GM12878 (cell line): ENCODE measurements at regions not wholly inside any gene's neighbourhood (a gene's known extent, or its start where the extent isn't known, plus 50 kb on each side); places are given as distances from the start of the nearest gene placed in this dataset.

Source experiments
- CTCF ChIP-seq, 3 experiments: IDR thresholded peaks in 2 of 3; conservative IDR thresholded peaks in 1 of 3; 2 replicates each; pipeline ENCODE4 v1.5.1; 2011; ENCODE audit warnings: low read depth in 3 of 3, low read length in 3 of 3, mild to moderate bottlenecking in 3 of 3, control low read depth in 2 of 3, moderate library complexity in 2 of 3, inconsistent platforms in 1 of 3, mixed read lengths in 1 of 3; ENCODE audit not compliant: control insufficient read depth in 2 of 3, insufficient read depth in 1 of 3; ENCODE audit errors: extremely low read depth in 1 of 3
- EGR1 ChIP-seq, 2 experiments: IDR thresholded peaks; 1 replicate in 1 of 2; 2 replicates in 1 of 2; pipeline ENCODE4 v1.6.1; 2011 to 2012; ENCODE audit warnings: low read depth in 2 of 2, low read length in 2 of 2, borderline replicate concordance in 1 of 2, mild to moderate bottlenecking in 1 of 2, moderate library complexity in 1 of 2
- EP300 ChIP-seq, 2 experiments: fragments of 150-350 bp in 1 of 2; IDR thresholded peaks; 2 replicates each; pipeline ENCODE4 v1.6.1; 2011 to 2012; ENCODE audit warnings: low read depth in 2 of 2, low read length in 2 of 2, borderline replicate concordance in 1 of 2, improper control_type of control experiment in 1 of 2, inconsistent platforms in 1 of 2; ENCODE audit not compliant: control insufficient read depth in 1 of 2
- EZH2 ChIP-seq: IDR thresholded peaks from 2 replicates; pipeline ENCODE4 v1.6.1; 2012; ENCODE audit warnings: low read depth, mild to moderate bottlenecking, control low read depth, inconsistent platforms, low read length, borderline replicate concordance; ENCODE audit not compliant: control insufficient read depth
- HDGF ChIP-seq: fragments of 450-650 bp; IDR thresholded peaks from 2 replicates; pipeline ENCODE4 v1.6.1; 2016; ENCODE audit warnings: antibody characterized with exemption
- LARP7 ChIP-seq: fragments of 450-650 bp; IDR thresholded peaks from 2 replicates; pipeline ENCODE4 v1.6.1; 2017; ENCODE audit warnings: mild to moderate bottlenecking
- MAX ChIP-seq: IDR thresholded peaks from 2 replicates; pipeline ENCODE4 v1.6.1; 2012; ENCODE audit warnings: low read depth, low read length, improper control_type of control experiment
- RAD21 ChIP-seq: IDR thresholded peaks from 2 replicates; pipeline ENCODE4 v1.6.1; 2011; ENCODE audit warnings: mild to moderate bottlenecking, low read depth, low read length, moderate library complexity; ENCODE audit not compliant: insufficient read depth
- RELA ChIP-seq: fragments of 450-650 bp; IDR thresholded peaks from 2 replicates; pipeline ENCODE4 v1.8.0; 2014; ENCODE audit warnings: borderline replicate concordance; ENCODE audit not compliant: partially characterized antibody
- REST ChIP-seq: IDR thresholded peaks from 2 replicates; pipeline ENCODE4 v1.6.1; 2012; ENCODE audit warnings: mild to moderate bottlenecking, low read depth, low read length
- SMARCA5 ChIP-seq: fragments of 450-650 bp; IDR thresholded peaks from 2 replicates; pipeline ENCODE4 v1.6.1; 2017; ENCODE audit warnings: mild to moderate bottlenecking
- SMC3 ChIP-seq: IDR thresholded peaks from 2 replicates; pipeline ENCODE4 v1.6.1; 2011; ENCODE audit warnings: low read length, improper control_type of control experiment, borderline replicate concordance
- SPI1 ChIP-seq: IDR thresholded peaks from 2 replicates; pipeline ENCODE4 v1.6.1; 2011; ENCODE audit warnings: low read depth, mild to moderate bottlenecking, low read length, moderate library complexity, borderline replicate concordance; ENCODE audit not compliant: insufficient read depth

DNA sequence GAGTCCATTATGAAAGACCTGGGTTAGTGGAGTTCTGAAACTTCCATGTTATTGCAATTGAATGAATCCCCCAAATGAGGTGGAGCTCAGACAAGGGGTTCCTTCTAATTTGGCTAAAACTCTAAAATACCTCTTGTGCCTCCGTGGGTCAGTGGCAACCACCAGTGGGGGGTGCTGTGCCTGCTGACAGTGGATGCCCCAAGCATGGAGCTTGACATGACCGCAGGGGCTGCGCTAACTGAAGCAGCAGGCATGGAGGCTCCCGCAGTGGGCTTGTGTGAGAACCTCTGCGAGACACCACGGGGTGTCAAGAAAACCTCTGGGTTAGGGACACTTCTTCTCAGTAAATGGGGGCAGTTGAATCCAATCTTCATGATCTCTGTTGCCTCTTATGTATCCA, 200.5 kb downstream of the DRD1 start:
- TF ChIP-seq EGR1 (IDR thresholded peaks at IDR 0.05; ENCODE audit: borderline replicate concordance in 1 of 2, low read depth in 2 of 2, low read length in 2 of 2) (no peak), SMC3 (no peak), CTCF (IDR thresholded peaks at IDR 0.05 in 2 of 3, conservative IDR thresholded peaks at IDR 0.05 in 1 of 3; ENCODE audit: control insufficient read depth in 2 of 3, extremely low read depth in 1 of 3, insufficient read depth in 1 of 3, low read depth in 3 of 3, low read length in 3 of 3) (no peak), SPI1 (no peak), EP300 (IDR thresholded peaks at IDR 0.05; ENCODE audit: borderline replicate concordance in 1 of 2, control insufficient read depth in 1 of 2, low read depth in 2 of 2, low read length in 2 of 2) (no peak), EZH2 (no peak), REST (no peak), RELA (no peak), LARP7 (no peak), MAX (no peak), RAD21 (no peak), HDGF (no peak), SMARCA5 (no peak)
